ENCODE measurements at regions not wholly inside any gene's neighbourhood (a gene's known extent, or its start where the extent isn't known, plus 50 kb on each side); places are given as distances from the start of the nearest gene placed in this dataset.

DNA sequence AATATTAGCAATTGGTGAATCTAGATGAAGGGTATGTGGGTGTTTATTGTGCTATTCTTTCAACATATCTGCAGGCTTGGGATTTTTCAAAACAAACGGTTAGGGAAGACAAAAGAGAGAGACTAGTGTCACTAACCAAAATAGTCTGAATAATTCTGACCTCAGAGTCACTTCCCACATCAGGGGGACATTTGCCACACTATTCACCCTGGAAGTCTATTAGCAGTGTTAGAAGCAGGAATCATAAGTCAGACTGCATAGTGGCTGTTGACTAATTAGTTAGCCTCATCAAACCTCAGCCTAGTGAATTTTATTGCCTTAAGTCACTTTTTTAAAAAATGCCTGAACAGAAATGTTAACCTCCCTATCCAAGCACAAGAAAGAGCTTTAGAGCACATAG, 169.2 kb upstream of the RGMB start:
- FAIRE-seq, result no peak
- TF ChIP-seq, protein P1, sequence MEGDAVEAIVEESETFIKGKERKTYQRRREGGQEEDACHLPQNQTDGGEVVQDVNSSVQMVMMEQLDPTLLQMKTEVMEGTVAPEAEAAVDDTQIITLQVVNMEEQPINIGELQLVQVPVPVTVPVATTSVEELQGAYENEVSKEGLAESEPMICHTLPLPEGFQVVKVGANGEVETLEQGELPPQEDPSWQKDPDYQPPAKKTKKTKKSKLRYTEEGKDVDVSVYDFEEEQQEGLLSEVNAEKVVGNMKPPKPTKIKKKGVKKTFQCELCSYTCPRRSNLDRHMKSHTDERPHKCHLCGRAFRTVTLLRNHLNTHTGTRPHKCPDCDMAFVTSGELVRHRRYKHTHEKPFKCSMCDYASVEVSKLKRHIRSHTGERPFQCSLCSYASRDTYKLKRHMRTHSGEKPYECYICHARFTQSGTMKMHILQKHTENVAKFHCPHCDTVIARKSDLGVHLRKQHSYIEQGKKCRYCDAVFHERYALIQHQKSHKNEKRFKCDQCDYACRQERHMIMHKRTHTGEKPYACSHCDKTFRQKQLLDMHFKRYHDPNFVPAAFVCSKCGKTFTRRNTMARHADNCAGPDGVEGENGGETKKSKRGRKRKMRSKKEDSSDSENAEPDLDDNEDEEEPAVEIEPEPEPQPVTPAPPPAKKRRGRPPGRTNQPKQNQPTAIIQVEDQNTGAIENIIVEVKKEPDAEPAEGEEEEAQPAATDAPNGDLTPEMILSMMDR (IDR thresholded peaks at IDR 0.05; ENCODE audit: insufficient read depth, missing control alignments), result no peak

DNA sequence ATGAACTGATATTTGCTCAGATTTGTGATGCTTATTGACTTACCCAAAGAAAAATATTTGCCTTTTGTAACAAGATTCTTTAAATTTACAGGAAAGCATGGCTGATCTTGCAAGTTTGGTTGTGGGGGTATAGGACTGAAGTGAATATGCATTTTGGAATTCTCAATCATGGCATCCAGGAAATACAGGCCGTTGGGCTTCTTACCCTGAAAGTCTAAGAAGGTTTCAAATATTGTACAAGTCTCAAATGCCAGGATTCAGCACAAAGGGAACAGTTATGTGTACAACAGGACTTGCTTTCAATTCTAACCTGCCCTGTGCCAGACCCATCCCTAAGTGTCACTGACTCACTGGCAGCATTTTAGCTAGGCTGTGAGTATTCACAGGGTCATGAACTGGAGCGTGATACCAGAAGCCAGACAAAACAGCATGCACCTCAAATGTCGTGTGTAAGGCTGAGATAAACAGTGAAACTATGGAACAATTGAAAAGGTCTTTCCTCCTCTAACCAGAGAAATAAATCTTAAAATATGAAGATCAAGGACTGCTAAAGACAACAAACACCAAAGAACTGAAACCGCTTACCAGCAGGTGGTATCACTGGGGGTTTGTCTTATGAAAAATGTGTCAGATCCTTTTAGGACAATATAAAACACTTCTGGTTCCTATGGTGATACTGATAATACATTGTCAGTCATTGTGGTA, 168.6 kb upstream of the RGMB start:
- FAIRE-seq (no peak), DNase-seq (ENCODE audit: insufficient read length, low spot score) (no peak)
- TF ChIP-seq, protein P1 (IDR thresholded peaks at IDR 0.05; ENCODE audit: insufficient read depth, missing control alignments), result no peak

More for the DNA sequence above, 169.2 kb upstream of the RGMB start:
- no peak for DNase-seq (ENCODE audit: insufficient read length, low spot score)

DNA sequence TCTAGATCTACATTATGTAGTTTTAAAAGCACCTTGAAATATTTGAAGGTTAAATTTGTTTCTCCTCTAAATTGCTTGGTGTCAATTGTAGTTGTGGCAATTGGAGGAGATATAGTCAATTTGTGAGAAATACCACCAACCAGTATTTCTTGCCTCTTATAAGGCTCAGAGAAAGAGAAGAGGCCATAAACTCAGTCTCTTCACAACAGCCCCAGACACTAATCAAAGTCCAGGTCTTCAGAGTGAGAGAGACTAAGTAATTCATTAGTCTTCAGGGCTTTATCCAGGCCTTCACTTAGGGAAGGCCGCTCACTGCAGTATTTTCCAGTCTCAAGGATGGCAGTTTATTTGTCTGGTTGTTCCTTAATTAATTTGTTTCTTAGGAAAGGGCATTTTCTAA, 168.0 kb upstream of the RGMB start:
- FAIRE-seq (no peak), DNase-seq (ENCODE audit: insufficient read length, low spot score) (no peak)
- TF ChIP-seq, protein P1 (IDR thresholded peaks at IDR 0.05; ENCODE audit: insufficient read depth, missing control alignments), result no peak

DNA sequence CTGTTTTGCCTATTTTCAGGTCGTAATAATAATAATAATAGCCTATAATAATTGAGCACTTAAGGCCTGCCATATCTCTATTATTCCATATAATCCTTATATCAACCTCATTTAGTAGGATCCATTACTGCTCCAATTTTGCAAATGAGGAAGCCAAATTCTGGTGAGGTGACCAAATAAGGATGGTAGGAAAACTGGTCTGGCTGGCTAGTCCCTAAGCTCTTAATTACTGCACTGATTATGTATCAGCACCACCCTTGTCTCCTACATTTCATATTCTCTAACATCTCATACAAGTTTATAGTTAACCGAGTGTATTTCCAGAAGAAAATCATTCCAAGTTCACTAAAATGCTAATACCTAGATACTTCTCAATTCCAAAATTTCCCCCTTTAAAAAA, 166.5 kb upstream of the RGMB start:
- FAIRE-seq, result no peak
- TF ChIP-seq, protein P1 (IDR thresholded peaks at IDR 0.05; ENCODE audit: insufficient read depth, missing control alignments), result no peak
- no peak for DNase-seq (ENCODE audit: insufficient read length, low spot score)

DNA sequence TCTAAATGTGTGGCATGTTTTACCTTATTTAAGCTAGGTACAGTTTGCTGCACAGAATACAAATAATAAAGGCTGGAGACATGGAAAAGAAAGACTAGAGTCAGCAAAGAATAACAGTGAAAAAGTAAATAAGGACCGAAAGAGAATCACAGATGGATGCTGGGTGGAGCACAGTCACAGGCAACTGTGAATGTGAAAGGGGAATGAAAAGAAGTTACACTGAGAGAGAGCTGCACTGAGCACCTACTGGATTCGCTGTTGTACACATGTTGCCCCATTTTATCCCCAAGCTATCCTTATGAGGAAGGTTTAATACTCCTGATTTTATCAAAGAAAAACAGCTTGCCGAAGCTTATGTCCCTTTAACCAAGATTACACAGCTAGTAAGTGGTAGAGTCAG, 165.4 kb upstream of the RGMB start:
- no peak for DNase-seq (ENCODE audit: insufficient read length, low spot score)
- TF ChIP-seq, protein P1 (IDR thresholded peaks at IDR 0.05; ENCODE audit: insufficient read depth, missing control alignments), result no peak
- no peak for FAIRE-seq

DNA sequence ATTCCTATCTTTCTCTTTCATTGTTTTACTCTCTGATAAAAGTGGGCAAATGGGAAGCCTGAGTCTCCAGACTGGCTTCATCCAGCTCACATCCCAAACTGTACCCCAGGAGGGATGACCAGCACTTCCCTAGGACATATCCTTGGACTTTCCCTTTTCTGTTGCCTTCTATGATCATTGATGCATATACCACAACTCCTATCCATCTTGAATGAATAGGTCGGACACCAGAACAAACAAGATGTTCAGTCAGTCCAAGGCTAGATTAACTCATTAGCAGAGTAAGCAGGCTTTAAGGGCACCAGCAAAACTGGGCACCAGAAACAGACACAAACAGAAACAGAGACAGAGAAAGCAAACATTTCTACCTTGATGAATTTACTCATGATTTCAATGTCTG, 159.1 kb upstream of the RGMB start:
- no peak for FAIRE-seq
- TF ChIP-seq, protein P1 (IDR thresholded peaks at IDR 0.05; ENCODE audit: insufficient read depth, missing control alignments), result no peak
- no peak for DNase-seq (ENCODE audit: insufficient read length, low spot score)

DNA sequence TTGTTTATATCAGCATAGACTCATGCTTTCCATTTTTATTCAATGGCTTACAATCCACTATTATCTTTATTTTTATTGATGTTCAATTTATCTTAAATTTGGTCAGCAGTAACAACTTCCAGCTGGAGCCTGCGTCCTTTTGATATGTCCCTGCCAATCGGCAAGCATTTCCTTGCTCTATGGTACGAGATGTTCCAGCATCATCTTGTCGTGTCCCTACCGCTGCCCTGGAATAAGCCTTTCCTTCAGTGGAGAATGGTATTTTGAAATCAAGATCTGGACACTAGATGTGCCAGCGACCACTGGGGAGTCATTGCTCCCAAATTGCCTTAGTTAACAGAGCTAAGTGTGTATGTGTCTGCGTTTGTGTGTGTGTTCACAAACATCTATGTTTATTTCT, 151.6 kb upstream of the RGMB start:
- FAIRE-seq, result no peak
- no peak for DNase-seq (ENCODE audit: insufficient read length, low spot score)
- TF ChIP-seq, protein P1 (IDR thresholded peaks at IDR 0.05; ENCODE audit: insufficient read depth, missing control alignments), result no peak
